ENCODE measurements at regions not wholly inside any gene's neighbourhood (a gene's known extent, or its start where the extent isn't known, plus 50 kb on each side); places are given as distances from the start of the nearest gene placed in this dataset.

GRCh38 chr15:61524086-61524485 is 295.0 kb upstream of the RORA start:
- no peak for TF ChIP-seq CTCF (IDR thresholded peaks at IDR 0.05)
- no peak for TF ChIP-seq ZFX (IDR thresholded peaks at IDR 0.05; ENCODE audit: borderline replicate concordance)
